Erythroblast (primary cell): ENCODE measurements at regions not wholly inside any gene's neighbourhood (a gene's known extent, or its start where the extent isn't known, plus 50 kb on each side); places are given as distances from the start of the nearest gene placed in this dataset.

ENCODE experiments used
- GATA1 ChIP-seq: IDR thresholded peaks from 2 replicates; pipeline ENCODE4 v1.6.1; 2011; ENCODE audit warnings: low read depth, mild to moderate bottlenecking, control low read depth, low read length, moderate library complexity
- POLR2A ChIP-seq: IDR thresholded peaks from 2 replicates; pipeline ENCODE4 v1.6.1; 2011; ENCODE audit warnings: mild to moderate bottlenecking, low read length

GRCh38 chr10:105406488-105406887 lies 765.4 kb downstream of the SORCS3 start:
- TF ChIP-seq POLR2A (no peak), GATA1 (no peak)
